ENCODE measurements at regions not wholly inside any gene's neighbourhood (a gene's known extent, or its start where the extent isn't known, plus 50 kb on each side); places are given as distances from the start of the nearest gene placed in this dataset.
"Not testable (repeated sequence)": the region's sequence is repeated elsewhere in the genome, so short reads cannot be mapped to it uniquely, and the experiment has no call there.

- no peaks in the 10 kb centered on the region for H3K4me1 Mint-ChIP-seq (ENCODE audit: low read depth in 2 of 2)
- H3K4me3 Mint-ChIP-seq = no peak overlapping the region
- DNase-seq (no peak), ATAC-seq (replicated peaks) (no peak)
- H3K36me3 Mint-ChIP-seq (ENCODE audit: insufficient read depth) = no peaks in the 10 kb centered on the region
- no peak overlapping the region for H3K27ac Mint-ChIP-seq
- H3K27me3 Mint-ChIP-seq = no peaks in the 10 kb centered on the region
- peaks cover 0 to 5% of the 10 kb centered on the region in 2 donors for H3K9me3 Mint-ChIP-seq
Measured at GRCh38 chr6:120302041-120302440, 952.5 kb upstream of the MAN1A1 start.

GRCh38 chr6:120290964-120291363, 941.4 kb upstream of the MAN1A1 start:
- Mint-ChIP-seq H3K36me3 (ENCODE audit: insufficient read depth) (no peaks in the 10 kb centered on the region), H3K27ac (no peak overlapping the region), H3K9me3 (peaks cover 7% of the 10 kb centered on the region in 2 donors), H3K27me3 (no peaks in the 10 kb centered on the region), H3K4me1 (ENCODE audit: low read depth in 2 of 2) (no peaks in the 10 kb centered on the region), H3K4me3 (no peak overlapping the region)
- DNase-seq (no peak), ATAC-seq (replicated peaks) (no peak)

- Mint-ChIP-seq H3K36me3 (ENCODE audit: insufficient read depth) (no peaks in the 10 kb centered on the region), H3K9me3 (no peaks in the 10 kb centered on the region), H3K4me1 (ENCODE audit: low read depth in 2 of 2) (no peaks in the 10 kb centered on the region), H3K27ac (no peak overlapping the region), H3K27me3 (no peaks in the 10 kb centered on the region), H3K4me3 (no peak overlapping the region)
- DNase-seq (no peak), ATAC-seq (replicated peaks) (no peak)
Measured at GRCh38 chr6:120282005-120282404, 932.4 kb upstream of the MAN1A1 start.

GRCh38 chr6:120279466-120280167, 930.1 kb upstream of the MAN1A1 start:
- no peaks in the 10 kb centered on the region for H3K9me3 Mint-ChIP-seq
- H3K4me3 Mint-ChIP-seq = no peak overlapping the region
- no peaks in the 10 kb centered on the region for H3K36me3 Mint-ChIP-seq (ENCODE audit: insufficient read depth)
- H3K4me1 Mint-ChIP-seq (ENCODE audit: low read depth in 2 of 2) = no peaks in the 10 kb centered on the region
- no peaks in the 10 kb centered on the region for H3K27me3 Mint-ChIP-seq
- no peak for DNase-seq
- H3K27ac Mint-ChIP-seq = no peak overlapping the region
- no peak for ATAC-seq (replicated peaks)

GRCh38 chr6:120278689-120279396, 929.3 kb upstream of the MAN1A1 start:
- Mint-ChIP-seq H3K9me3 (no peaks in the 10 kb centered on the region), H3K27me3 (no peaks in the 10 kb centered on the region), H3K4me3 (no peak overlapping the region), H3K36me3 (ENCODE audit: insufficient read depth) (no peaks in the 10 kb centered on the region), H3K4me1 (ENCODE audit: low read depth in 2 of 2) (no peaks in the 10 kb centered on the region), H3K27ac (no peak overlapping the region)
- no peak for ATAC-seq (replicated peaks)
- no peak for DNase-seq

GRCh38 chr6:120274547-120274946, 925.0 kb upstream of the MAN1A1 start:
- no peaks in the 10 kb centered on the region for H3K4me1 Mint-ChIP-seq (ENCODE audit: low read depth in 2 of 2)
- ATAC-seq (replicated peaks) (no peak), DNase-seq (no peak)
- peaks cover 0 to 5% of the 10 kb centered on the region in 2 donors for H3K9me3 Mint-ChIP-seq
- H3K27me3 Mint-ChIP-seq = no peaks in the 10 kb centered on the region
- no peaks in the 10 kb centered on the region for H3K36me3 Mint-ChIP-seq (ENCODE audit: insufficient read depth)
- H3K27ac Mint-ChIP-seq = no peak overlapping the region
- no peak overlapping the region for H3K4me3 Mint-ChIP-seq

GRCh38 chr6:120273411-120273810, 923.9 kb upstream of the MAN1A1 start:
- H3K4me1 Mint-ChIP-seq (ENCODE audit: low read depth in 2 of 2) = no peaks in the 10 kb centered on the region

GRCh38 chr6:120272038-120272437, 922.5 kb upstream of the MAN1A1 start:
- DNase-seq (no peak), ATAC-seq (replicated peaks) (no peak)
- Mint-ChIP-seq H3K27ac (no peak overlapping the region), H3K27me3 (no peaks in the 10 kb centered on the region), H3K36me3 (ENCODE audit: insufficient read depth) (no peaks in the 10 kb centered on the region), H3K4me3 (no peak overlapping the region), H3K4me1 (ENCODE audit: low read depth in 2 of 2) (no peaks in the 10 kb centered on the region), H3K9me3 (peaks cover under 1 to 7% of the 10 kb centered on the region in 2 donors)

More at GRCh38 chr6:120273411-120273810, 923.9 kb upstream of the MAN1A1 start:
- Mint-ChIP-seq H3K27me3 (no peaks in the 10 kb centered on the region), H3K36me3 (ENCODE audit: insufficient read depth) (no peaks in the 10 kb centered on the region), H3K27ac (no peak overlapping the region), H3K9me3 (peaks cover 0 to 5% of the 10 kb centered on the region in 2 donors), H3K4me3 (no peak overlapping the region)
- no peak for DNase-seq
- ATAC-seq (replicated peaks) = no peak

GRCh38 chr6:120268256-120268655, 918.7 kb upstream of the MAN1A1 start:
- ATAC-seq (replicated peaks); H3K27ac Mint-ChIP-seq; H3K4me1 Mint-ChIP-seq (ENCODE audit: low read depth in 2 of 2): not testable (repeated sequence)

GRCh38 chr6:120262354-120262753, 912.8 kb upstream of the MAN1A1 start:
- no peak for ATAC-seq (replicated peaks)
- Mint-ChIP-seq H3K9me3 (peaks cover 7 to 17% of the 10 kb centered on the region in 2 donors), H3K27ac (no peak overlapping the region), H3K36me3 (ENCODE audit: insufficient read depth) (no peaks in the 10 kb centered on the region), H3K4me1 (ENCODE audit: low read depth in 2 of 2) (no peaks in the 10 kb centered on the region), H3K27me3 (no peaks in the 10 kb centered on the region), H3K4me3 (no peak overlapping the region)
- no peak for DNase-seq

More at GRCh38 chr6:120268256-120268655, 918.7 kb upstream of the MAN1A1 start:
- H3K36me3 Mint-ChIP-seq (ENCODE audit: insufficient read depth); H3K4me3 Mint-ChIP-seq; DNase-seq; H3K27me3 Mint-ChIP-seq; H3K9me3 Mint-ChIP-seq: not testable (repeated sequence)

GRCh38 chr6:120260636-120261035, 911.1 kb upstream of the MAN1A1 start:
- no peak overlapping the region for H3K4me3 Mint-ChIP-seq
- peaks cover 4 to 8% of the 10 kb centered on the region in 2 donors for H3K9me3 Mint-ChIP-seq
- ATAC-seq (replicated peaks) (no peak), DNase-seq (no peak)
- H3K27me3 Mint-ChIP-seq = no peaks in the 10 kb centered on the region
- H3K27ac Mint-ChIP-seq = no peak overlapping the region
- no peaks in the 10 kb centered on the region for H3K36me3 Mint-ChIP-seq (ENCODE audit: insufficient read depth)
- H3K4me1 Mint-ChIP-seq (ENCODE audit: low read depth in 2 of 2) = no peaks in the 10 kb centered on the region

- DNase-seq = no peak
- Mint-ChIP-seq H3K27me3 (no peaks in the 10 kb centered on the region), H3K4me1 (ENCODE audit: low read depth in 2 of 2) (no peaks in the 10 kb centered on the region), H3K9me3 (peaks cover 0 to 6% of the 10 kb centered on the region in 2 donors), H3K4me3 (no peak overlapping the region), H3K36me3 (ENCODE audit: insufficient read depth) (no peaks in the 10 kb centered on the region), H3K27ac (no peak overlapping the region)
- ATAC-seq (replicated peaks) = no peak
Measured at GRCh38 chr6:120254651-120255050, 905.1 kb upstream of the MAN1A1 start.

- Mint-ChIP-seq H3K36me3 (ENCODE audit: insufficient read depth) (no peaks in the 10 kb centered on the region), H3K27ac (no peak overlapping the region), H3K27me3 (no peaks in the 10 kb centered on the region), H3K4me3 (no peak overlapping the region), H3K4me1 (ENCODE audit: low read depth in 2 of 2) (no peaks in the 10 kb centered on the region), H3K9me3 (peaks cover 6 to 27% of the 10 kb centered on the region in 2 donors)
- DNase-seq = no peak
- ATAC-seq (replicated peaks) = no peak
Measured at GRCh38 chr6:120248451-120248850, 898.9 kb upstream of the MAN1A1 start.

- peaks cover 0 to 10% of the 10 kb centered on the region in 2 donors for H3K9me3 Mint-ChIP-seq
- H3K4me1 Mint-ChIP-seq (ENCODE audit: low read depth in 2 of 2) = no peaks in the 10 kb centered on the region
- H3K27me3 Mint-ChIP-seq = no peaks in the 10 kb centered on the region
- no peak overlapping the region for H3K4me3 Mint-ChIP-seq
- DNase-seq (no peak), ATAC-seq (replicated peaks) (no peak)
- H3K27ac Mint-ChIP-seq = no peak overlapping the region
- no peaks in the 10 kb centered on the region for H3K36me3 Mint-ChIP-seq (ENCODE audit: insufficient read depth)
Measured at GRCh38 chr6:120237221-120237620, 887.7 kb upstream of the MAN1A1 start.

All from effector memory CD8-positive, alpha-beta T cell (primary cell).